ENCODE measurements at regions not wholly inside any gene's neighbourhood (a gene's known extent, or its start where the extent isn't known, plus 50 kb on each side); places are given as distances from the start of the nearest gene placed in this dataset.

DNA sequence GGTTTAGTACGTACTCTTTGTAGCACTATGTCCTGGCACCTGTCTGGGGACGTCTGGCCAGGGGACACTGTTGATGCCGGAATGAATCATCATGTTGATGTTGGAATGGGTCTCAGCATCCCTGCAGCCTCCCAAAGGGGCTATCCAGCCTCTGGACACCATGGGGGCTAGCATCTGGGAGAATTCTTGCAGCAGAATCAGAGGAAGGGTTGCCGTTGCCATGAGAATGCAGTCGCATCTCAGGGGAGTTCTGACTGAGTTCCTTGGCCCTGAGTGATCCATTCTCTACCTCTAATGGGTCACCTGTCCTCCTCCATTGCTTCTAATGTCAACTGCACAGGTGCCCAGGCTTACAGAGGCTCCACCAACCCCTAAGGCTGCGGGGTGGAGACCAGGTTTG, 129.1 kb downstream of the UQCRFS1 start:
- Histone ChIP-seq H3K27ac (no peak overlapping the region), H3K9me3 (ENCODE audit: insufficient read depth, low read depth) (no peaks in the 10 kb centered on the region), H3K36me3 (ENCODE audit: low read depth) (no peaks in the 10 kb centered on the region), H3K4me1 (replicated peaks; ENCODE audit: insufficient read depth) (no peaks in the 10 kb centered on the region), H2AFZ (no peak overlapping the region), H3K79me2 (ENCODE audit: low read depth) (no peaks in the 10 kb centered on the region), H3K9me2 (ENCODE audit: insufficient read depth) (no peaks in the 10 kb centered on the region), H4K20me1 (ENCODE audit: insufficient read depth) (no peaks in the 10 kb centered on the region), H3K4me3 (no peak overlapping the region), H3F3A (ENCODE audit: insufficient read depth, low read depth) (no peaks in the 10 kb centered on the region), H3K27me3 (ENCODE audit: insufficient read depth, low read depth) (peaks cover 79% of the 10 kb centered on the region), H3K4me2 (no peak overlapping the region)
- DNase-seq: no peak
- TF ChIP-seq CTCF (conservative IDR thresholded peaks at IDR 0.05) (no peak), EZH2 (IDR thresholded peaks at IDR 0.05; ENCODE audit: low read depth) (no peak)
- ChIA-PET POLR2A (ENCODE audit: unreplicated experiment) (no interaction called here), CTCF (no interaction called here)
- intact Hi-C loops (cut with micrococcal nuclease; ENCODE audit: unreplicated experiment): no loop called here
- BruUV-seq (replicated peaks): no TSS peak

- TF ChIP-seq EZH2 (IDR thresholded peaks at IDR 0.05; ENCODE audit: low read depth) (no peak), CTCF (conservative IDR thresholded peaks at IDR 0.05) (no peak)
- Histone ChIP-seq H3K27me3 (ENCODE audit: insufficient read depth, low read depth) (peaks cover 60% of the 10 kb centered on the region), H2AFZ (no peak overlapping the region), H3K36me3 (ENCODE audit: low read depth) (no peaks in the 10 kb centered on the region), H3K27ac (no peak overlapping the region), H3F3A (ENCODE audit: insufficient read depth, low read depth) (no peaks in the 10 kb centered on the region), H3K4me3 (no peak overlapping the region), H3K9me2 (ENCODE audit: insufficient read depth) (no peaks in the 10 kb centered on the region), H4K20me1 (ENCODE audit: insufficient read depth) (no peaks in the 10 kb centered on the region), H3K79me2 (ENCODE audit: low read depth) (no peaks in the 10 kb centered on the region), H3K9me3 (ENCODE audit: insufficient read depth, low read depth) (no peaks in the 10 kb centered on the region), H3K4me2 (no peak overlapping the region), H3K4me1 (replicated peaks; ENCODE audit: insufficient read depth) (no peaks in the 10 kb centered on the region)
- no peak for DNase-seq
- ChIA-PET POLR2A (ENCODE audit: unreplicated experiment) (no interaction called here), CTCF (no interaction called here)
- no TSS peak for BruUV-seq (replicated peaks)
- intact Hi-C loops (cut with micrococcal nuclease; ENCODE audit: unreplicated experiment): no loop called here
These were observed 133.5 kb downstream of the UQCRFS1 start for GRCh38 chr19:29079356-29080032.

GRCh38 chr19:29076963-29077362, 136.0 kb downstream of the UQCRFS1 start:
- Histone ChIP-seq H3K36me3 (ENCODE audit: low read depth) (no peaks in the 10 kb centered on the region), H3K9me2 (ENCODE audit: insufficient read depth) (no peaks in the 10 kb centered on the region), H3K79me2 (ENCODE audit: low read depth) (no peaks in the 10 kb centered on the region), H2AFZ (no peak overlapping the region), H3K4me3 (no peak overlapping the region), H3K9me3 (ENCODE audit: insufficient read depth, low read depth) (no peaks in the 10 kb centered on the region), H3K4me1 (replicated peaks; ENCODE audit: insufficient read depth) (no peaks in the 10 kb centered on the region), H3K27ac (no peak overlapping the region), H3K4me2 (no peak overlapping the region), H3F3A (ENCODE audit: insufficient read depth, low read depth) (no peaks in the 10 kb centered on the region), H3K27me3 (ENCODE audit: insufficient read depth, low read depth) (peaks cover 59% of the 10 kb centered on the region), H4K20me1 (ENCODE audit: insufficient read depth) (no peaks in the 10 kb centered on the region)
- TF ChIP-seq CTCF (conservative IDR thresholded peaks at IDR 0.05): no peak
- ChIA-PET CTCF (no interaction called here), POLR2A (ENCODE audit: unreplicated experiment) (interaction anchor here (0.7 kb wide), 1 partner anchor 1283 kb away, joined by 6 read pairs; no protein-coding TSS in a partner anchor)
- BruUV-seq (replicated peaks): no TSS peak
- DNase-seq: no peak
- intact Hi-C loops (cut with micrococcal nuclease; ENCODE audit: unreplicated experiment): no loop called here

Data from PC-9 (cell line).